OCI-LY3 (cell line): ENCODE measurements at regions not wholly inside any gene's neighbourhood (a gene's known extent, or its start where the extent isn't known, plus 50 kb on each side); places are given as distances from the start of the nearest gene placed in this dataset.
"Not testable (repeated sequence)": the region's sequence is repeated elsewhere in the genome, so short reads cannot be mapped to it uniquely, and the experiment has no call there.

Experiments
- H2AFZ ChIP-seq: fragments of 200-600, 300-600 bp; shearing (Covaris generic); 2 replicates; pipeline ENCODE4 v1.6.0; 2014; ENCODE audit warnings: antibody characterized with exemption, low read depth, low read length
- H3K27ac ChIP-seq: fragments of 200-600, 300-600 bp; sonication (generic); 2 replicates; pipeline ENCODE4 v1.5.1; 2014; ENCODE audit warnings: mild to moderate bottlenecking, low read length, moderate library complexity, mixed read lengths
- H3K27me3 ChIP-seq: fragments of 200-600, 300-600 bp; sonication (generic); 2 replicates; pipeline ENCODE4 v1.6.1; 2014; ENCODE audit warnings: low read depth, low read length, mixed read lengths
- H3K36me3 ChIP-seq: fragments of 200-600, 300-600 bp; sonication (generic); replicated peaks from 2 replicates; pipeline ENCODE3; 2014; ENCODE audit warnings: low read depth, low read length, mixed read lengths
- H3K4me1 ChIP-seq: fragments of 300-600, 200-600 bp; sonication (generic); 2 replicates; pipeline ENCODE4 v1.6.1; 2014; ENCODE audit warnings: low read length, mixed read lengths
- H3K4me2 ChIP-seq: fragments of 200-600, 300-600 bp; sonication (generic); 2 replicates; pipeline ENCODE4 v1.6.1; 2014; ENCODE audit warnings: low read length, mixed read lengths
- H3K4me3 ChIP-seq: fragments of 300-600, 200-600 bp; sonication (generic); 2 replicates; pipeline ENCODE4 v1.5.1; 2014; ENCODE audit warnings: antibody characterized with exemption, mild to moderate bottlenecking, low read length, moderate library complexity
- H3K79me2 ChIP-seq: fragments of 300-600, 200-600 bp; shearing (Covaris generic); 2 replicates; pipeline ENCODE4 v1.6.1; 2014; ENCODE audit warnings: mild to moderate bottlenecking, low read length, mixed read lengths
- H3K9ac ChIP-seq: fragments of 300-600, 200-600 bp; shearing (Covaris generic); 2 replicates; pipeline ENCODE4 v1.6.0; 2014; ENCODE audit warnings: mild to moderate bottlenecking, low read length, moderate library complexity
- H3K9me3 ChIP-seq: fragments of 200-600, 300-600 bp; shearing (Covaris generic); 2 replicates; pipeline ENCODE4 v1.6.1; 2014; ENCODE audit warnings: low read length, mixed read lengths; ENCODE audit not compliant: insufficient read depth
- H4K20me1 ChIP-seq: fragments of 200-600, 300-600 bp; sonication (generic); 2 replicates; pipeline ENCODE4 v1.6.1; 2016; ENCODE audit warnings: low read length, mixed read lengths; ENCODE audit not compliant: insufficient read depth

DNA sequence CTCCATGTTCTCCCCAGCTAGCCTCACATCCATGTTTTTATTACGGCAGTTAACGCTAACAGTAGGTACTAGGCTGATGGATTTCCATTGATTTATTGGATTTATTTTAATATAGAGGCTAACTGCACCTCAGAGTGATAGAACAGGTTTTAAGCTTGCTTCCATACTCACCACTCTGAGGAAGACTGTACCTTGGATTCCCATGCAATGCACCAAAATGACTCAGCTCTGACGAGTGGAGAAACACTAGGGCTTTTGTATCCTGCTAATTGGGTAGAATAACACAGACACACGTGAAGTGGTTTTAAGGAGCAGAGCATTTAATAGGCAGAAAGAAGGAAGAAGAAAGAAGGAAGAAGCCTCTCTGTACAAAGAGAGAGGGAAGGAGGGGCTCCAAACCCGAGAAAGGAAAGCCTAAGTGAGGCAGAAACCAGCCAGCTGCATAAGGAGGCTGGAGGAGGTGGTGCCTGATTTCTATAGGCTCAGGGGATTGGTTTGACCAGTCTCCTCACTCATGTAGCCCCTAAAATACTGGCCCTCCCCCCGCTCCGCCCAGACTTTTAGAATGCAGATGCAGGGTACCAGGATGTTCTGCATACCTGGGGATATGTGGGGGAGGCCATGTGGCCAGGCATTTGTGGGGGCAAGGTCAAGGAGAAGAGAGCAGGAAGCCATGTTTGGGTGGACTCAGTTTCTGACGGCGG, 83.5 kb downstream of the HSFY2 start:
- H3K79me2 ChIP-seq, H3K4me3 ChIP-seq, H3K27me3 ChIP-seq, H3K36me3 ChIP-seq, H4K20me1 ChIP-seq, H3K4me2 ChIP-seq, H3K9ac ChIP-seq, H3K4me1 ChIP-seq, H3K9me3 ChIP-seq, H2AFZ ChIP-seq, H3K27ac ChIP-seq: not testable (repeated sequence)

- H4K20me1 ChIP-seq, H3K27ac ChIP-seq, H3K79me2 ChIP-seq, H3K4me3 ChIP-seq, H3K36me3 ChIP-seq, H3K4me1 ChIP-seq, H3K9ac ChIP-seq, H2AFZ ChIP-seq, H3K4me2 ChIP-seq, H3K9me3 ChIP-seq, H3K27me3 ChIP-seq: not testable (repeated sequence)
Measured at GRCh38 chrY:18696788-18697187, 76.7 kb downstream of the HSFY2 start.

GRCh38 chrY:18704198-18704597, 69.3 kb downstream of the HSFY2 start:
- not testable (repeated sequence) for H3K36me3 ChIP-seq, H3K27ac ChIP-seq, H3K4me1 ChIP-seq, H2AFZ ChIP-seq, H3K4me3 ChIP-seq, H3K9ac ChIP-seq, H3K9me3 ChIP-seq, H3K27me3 ChIP-seq, H4K20me1 ChIP-seq, H3K79me2 ChIP-seq, H3K4me2 ChIP-seq

GRCh38 chrY:18711785-18712184, 61.8 kb downstream of the HSFY2 start:
- H3K4me3 ChIP-seq, H3K27ac ChIP-seq, H3K36me3 ChIP-seq, H3K79me2 ChIP-seq, H3K4me1 ChIP-seq, H3K4me2 ChIP-seq, H3K9me3 ChIP-seq, H4K20me1 ChIP-seq, H3K9ac ChIP-seq, H2AFZ ChIP-seq, H3K27me3 ChIP-seq: not testable (repeated sequence)

GRCh38 chrY:18713760-18714159, 59.8 kb downstream of the HSFY2 start:
- H3K4me2 ChIP-seq, H4K20me1 ChIP-seq, H3K27me3 ChIP-seq, H3K4me3 ChIP-seq, H3K36me3 ChIP-seq, H3K4me1 ChIP-seq, H3K9ac ChIP-seq, H3K9me3 ChIP-seq, H3K27ac ChIP-seq, H3K79me2 ChIP-seq, H2AFZ ChIP-seq: not testable (repeated sequence)

DNA sequence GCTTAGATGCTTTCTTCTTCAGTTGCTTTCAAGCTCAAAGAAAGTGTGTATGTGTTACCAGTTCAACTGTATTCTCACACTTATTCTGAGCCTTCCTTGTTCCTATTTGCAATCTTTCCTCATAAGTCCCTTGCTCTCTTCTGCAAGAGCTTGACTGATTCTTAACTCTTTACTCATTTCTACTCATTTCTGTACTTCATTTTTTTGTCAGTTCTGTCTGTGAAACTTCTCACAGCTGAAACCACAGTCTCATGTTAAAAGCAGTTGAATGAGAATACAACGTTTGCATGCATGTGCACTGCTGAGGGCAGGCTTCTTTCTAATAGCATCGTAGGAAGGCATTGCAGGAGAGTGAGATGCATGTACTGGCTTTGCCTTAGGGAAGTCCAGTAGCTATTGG, 54.8 kb downstream of the HSFY2 start:
- not testable (repeated sequence) for H3K4me1 ChIP-seq, H4K20me1 ChIP-seq, H3K4me3 ChIP-seq, H3K27me3 ChIP-seq, H3K79me2 ChIP-seq, H3K9me3 ChIP-seq, H3K4me2 ChIP-seq, H3K9ac ChIP-seq, H3K36me3 ChIP-seq, H2AFZ ChIP-seq, H3K27ac ChIP-seq

DNA sequence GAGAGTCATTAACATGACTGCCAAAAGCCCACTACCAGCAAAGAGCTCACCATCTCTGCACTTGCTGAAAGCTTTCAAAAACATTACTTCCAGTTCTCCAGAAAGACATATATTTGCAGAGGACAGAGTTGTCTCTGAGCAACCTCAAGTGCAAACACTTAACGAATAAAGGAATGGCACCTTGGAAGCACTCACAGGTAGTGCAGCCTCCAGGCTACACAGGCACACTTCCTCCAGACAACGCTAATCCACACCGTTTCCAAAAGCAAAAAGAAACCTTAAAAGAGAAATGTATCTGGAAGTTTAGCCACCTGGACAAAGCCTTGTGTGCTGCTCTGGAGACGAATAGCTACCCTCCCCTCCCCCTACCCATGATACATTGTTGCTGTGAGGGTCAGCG, 53.1 kb downstream of the HSFY2 start:
- not testable (repeated sequence) for H3K79me2 ChIP-seq, H3K36me3 ChIP-seq, H3K27me3 ChIP-seq, H2AFZ ChIP-seq, H3K4me2 ChIP-seq, H3K27ac ChIP-seq, H4K20me1 ChIP-seq, H3K4me3 ChIP-seq, H3K4me1 ChIP-seq, H3K9ac ChIP-seq, H3K9me3 ChIP-seq
